Prostate gland (tissue), 2 donors: ENCODE measurements at regions not wholly inside any gene's neighbourhood (a gene's known extent, or its start where the extent isn't known, plus 50 kb on each side); places are given as distances from the start of the nearest gene placed in this dataset.

Source experiments
- DNase-seq: peaks from one replicate; pipeline ENCODE4 v3.0.0-alpha.2; 2019; ENCODE audit warnings: low spot score
- H3K27ac ChIP-seq, 2 donors: fragments of 200-600 bp; sonication (generic); 2 replicates each; pipeline ENCODE4 v1.5.1; 2017 to 2019
- H3K27me3 ChIP-seq: fragments of 200-600 bp; sonication (generic); replicated peaks from 2 replicates; pipeline ENCODE4 v1.5.1; 2019; ENCODE audit not compliant: insufficient read depth
- H3K36me3 ChIP-seq, 2 donors: fragments of 200-600 bp; sonication (generic); 1 replicate in 1 of 2; 2 replicates in 1 of 2; pipeline versions ENCODE4 v1.5.1 to v1.8.1; 2017 to 2019
- H3K4me1 ChIP-seq: fragments of 200-600 bp; sonication (generic); replicated peaks from 2 replicates; pipeline ENCODE4 v1.5.1; 2019
- H3K4me3 ChIP-seq, 2 donors: fragments of 200-600 bp; sonication (generic); 2 replicates each; pipeline ENCODE4 v1.5.1; 2017 to 2019
- H3K9me3 ChIP-seq: fragments of 200-600 bp; sonication (generic); 2 replicates; pipeline ENCODE4 v1.5.1; 2017
- POLR2A ChIP-seq: fragments of 450-650 bp; IDR thresholded peaks from one replicate; pipeline ENCODE4 v1.6.1; 2016; ENCODE audit warnings: antibody characterized with exemption, mild to moderate bottlenecking
- POLR2AphosphoS5 ChIP-seq: sonication (generic); formaldehyde crosslinking; IDR thresholded peaks from one replicate; pipeline ENCODE4 v1.6.1; 2017; ENCODE audit warnings: antibody characterized with exemption
- WGBS: methylation state at CpG from one replicate; pipeline ENCODE4 v1.1.5; 2018; 5-methylcytosine and 5-hydroxymethylcytosine counted together
- intact Hi-C: fragments of 100-400 bp; cut with DNase I; formaldehyde crosslinking; loops from one replicate; pipeline ENCODE4 v1.14.2; 2022
- TF ChIP-seq, protein P1 (sequence below), 4 experiments: fragments of 200-600 bp in 2 of 4; fragments of 450-650 bp in 2 of 4; sonication (generic) in 2 of 4; IDR thresholded peaks; 1 replicate in 3 of 4; 2 replicates in 1 of 4; pipeline ENCODE4 v1.5.1; 2016 to 2019; ENCODE audit warnings: antibody characterized with exemption in 4 of 4, mild to moderate bottlenecking in 2 of 4, moderate library complexity in 2 of 4

DNA sequence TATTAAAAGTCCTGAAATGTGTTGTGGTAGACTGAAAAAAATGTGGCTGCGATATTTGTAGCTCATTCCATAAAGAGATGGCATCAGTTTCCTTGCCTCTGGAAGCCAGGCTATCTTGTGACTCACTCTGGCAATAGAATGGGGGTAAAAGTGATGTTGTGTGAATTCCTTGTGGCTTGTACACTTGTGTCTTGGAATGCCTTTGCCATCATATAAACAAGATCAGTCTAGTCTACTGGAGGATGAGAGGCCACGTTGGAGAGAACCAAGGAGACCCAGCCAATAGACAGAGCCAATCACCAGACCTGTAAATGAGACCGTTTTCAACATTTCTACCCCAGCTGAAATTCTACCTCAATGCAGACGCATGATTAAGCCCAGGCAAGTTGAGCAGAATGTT lies 254.1 kb downstream of the TRIB2 start:
- no peak for DNase-seq
- Histone ChIP-seq H3K9me3 (no peaks in the 10 kb centered on the region), H3K36me3 (no peaks in the 10 kb centered on the region), H3K4me3 (no peak overlapping the region), H3K27ac (no peak overlapping the region), H3K27me3 (no peaks in the 10 kb centered on the region), H3K4me1 (no peaks in the 10 kb centered on the region)
- intact Hi-C loops: no loop called here
- WGBS: 77% methylated on average over 4 of the region's 4 CpGs
- TF ChIP-seq POLR2A: no peak
- TF ChIP-seq POLR2AphosphoS5: no peak
- TF ChIP-seq, protein P1, sequence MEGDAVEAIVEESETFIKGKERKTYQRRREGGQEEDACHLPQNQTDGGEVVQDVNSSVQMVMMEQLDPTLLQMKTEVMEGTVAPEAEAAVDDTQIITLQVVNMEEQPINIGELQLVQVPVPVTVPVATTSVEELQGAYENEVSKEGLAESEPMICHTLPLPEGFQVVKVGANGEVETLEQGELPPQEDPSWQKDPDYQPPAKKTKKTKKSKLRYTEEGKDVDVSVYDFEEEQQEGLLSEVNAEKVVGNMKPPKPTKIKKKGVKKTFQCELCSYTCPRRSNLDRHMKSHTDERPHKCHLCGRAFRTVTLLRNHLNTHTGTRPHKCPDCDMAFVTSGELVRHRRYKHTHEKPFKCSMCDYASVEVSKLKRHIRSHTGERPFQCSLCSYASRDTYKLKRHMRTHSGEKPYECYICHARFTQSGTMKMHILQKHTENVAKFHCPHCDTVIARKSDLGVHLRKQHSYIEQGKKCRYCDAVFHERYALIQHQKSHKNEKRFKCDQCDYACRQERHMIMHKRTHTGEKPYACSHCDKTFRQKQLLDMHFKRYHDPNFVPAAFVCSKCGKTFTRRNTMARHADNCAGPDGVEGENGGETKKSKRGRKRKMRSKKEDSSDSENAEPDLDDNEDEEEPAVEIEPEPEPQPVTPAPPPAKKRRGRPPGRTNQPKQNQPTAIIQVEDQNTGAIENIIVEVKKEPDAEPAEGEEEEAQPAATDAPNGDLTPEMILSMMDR (IDR thresholded peaks at IDR 0.05): no peak

DNA sequence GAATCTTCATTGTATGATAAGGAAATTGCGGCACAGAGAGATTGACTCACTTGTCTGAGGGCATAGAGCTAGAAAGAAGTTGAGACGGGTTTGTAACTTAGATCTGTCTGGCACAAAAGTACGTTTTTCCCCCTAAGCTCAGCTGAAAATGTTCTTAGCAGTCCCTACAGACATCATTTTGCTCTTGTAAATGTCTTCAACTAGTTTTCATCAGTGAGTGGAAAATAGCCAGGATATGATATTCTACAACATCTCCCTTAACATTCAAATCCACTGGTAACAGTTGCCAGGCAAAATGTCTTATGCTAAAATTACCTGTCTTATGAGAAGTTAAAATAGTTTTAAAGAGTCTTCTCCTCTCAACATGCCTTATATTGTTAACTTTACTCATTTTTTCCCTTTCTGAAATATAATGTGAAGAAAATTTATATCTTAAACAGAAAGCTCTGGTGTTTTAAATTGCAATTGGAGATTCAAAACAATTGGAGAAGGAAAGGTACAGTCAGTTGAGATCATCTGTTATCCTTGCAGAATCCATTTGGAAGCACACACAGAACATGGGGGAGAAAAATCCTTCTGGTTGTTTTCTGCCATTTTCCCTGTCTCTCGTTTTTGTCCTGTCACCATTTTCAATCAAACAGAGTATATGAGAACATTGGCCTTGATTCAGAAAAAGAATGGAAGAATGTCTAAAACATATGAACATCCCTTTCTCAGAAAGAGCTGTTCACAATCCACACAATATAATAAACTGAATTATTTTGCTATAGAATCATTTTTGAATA lies 255.0 kb downstream of the TRIB2 start:
- 70% methylated on average over 4 of the region's 4 CpGs for WGBS
- no peaks in the 10 kb centered on the region for H3K9me3 ChIP-seq
- H3K27ac ChIP-seq: no peak overlapping the region
- intact Hi-C loops: no loop called here
- H3K36me3 ChIP-seq: no peaks in the 10 kb centered on the region
- TF ChIP-seq POLR2AphosphoS5 (no peak), POLR2A (no peak)
- TF ChIP-seq, protein P1 (IDR thresholded peaks at IDR 0.05): no peak
- no peak overlapping the region for H3K4me3 ChIP-seq
- H3K4me1 ChIP-seq: no peaks in the 10 kb centered on the region
- DNase-seq: no peak
- H3K27me3 ChIP-seq: no peaks in the 10 kb centered on the region

GRCh38 chr2:12978066-12978835 lies 261.5 kb downstream of the TRIB2 start:
- no peak overlapping the region for H3K27ac ChIP-seq
- intact Hi-C loops: no loop called here
- WGBS: 61% methylated on average over 4 of the region's 4 CpGs
- H3K4me1 ChIP-seq: no peaks in the 10 kb centered on the region
- TF ChIP-seq, protein P1 (IDR thresholded peaks at IDR 0.05): no peak
- no peak for TF ChIP-seq POLR2AphosphoS5
- TF ChIP-seq POLR2A: no peak
- DNase-seq: no peak
- no peaks in the 10 kb centered on the region for H3K9me3 ChIP-seq
- no peaks in the 10 kb centered on the region for H3K27me3 ChIP-seq
- H3K4me3 ChIP-seq: no peak overlapping the region
- no peaks in the 10 kb centered on the region for H3K36me3 ChIP-seq

DNA sequence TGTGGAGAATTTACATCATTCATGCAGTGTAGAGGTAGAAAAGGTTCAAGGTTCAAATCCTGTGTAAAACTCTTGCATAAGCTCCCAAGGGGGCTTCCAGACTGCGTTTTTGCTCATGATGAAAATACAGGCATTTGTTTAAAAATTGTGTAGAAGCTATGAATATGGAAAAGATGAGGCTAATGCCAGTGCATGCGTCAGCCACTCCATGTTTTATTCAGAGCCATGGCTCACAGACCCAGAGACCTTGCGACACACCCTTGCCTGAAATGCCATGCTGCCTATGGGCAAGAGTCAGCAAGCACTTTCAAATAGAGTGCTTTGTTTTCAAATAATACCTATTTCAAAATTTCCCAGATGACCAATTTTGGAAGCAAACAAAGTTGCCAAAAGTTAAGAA lies 262.3 kb downstream of the TRIB2 start:
- Histone ChIP-seq H3K27ac (no peak overlapping the region), H3K4me1 (no peaks in the 10 kb centered on the region), H3K27me3 (no peaks in the 10 kb centered on the region), H3K36me3 (no peaks in the 10 kb centered on the region), H3K9me3 (no peaks in the 10 kb centered on the region), H3K4me3 (no peak overlapping the region)
- WGBS: 92% methylated on average over 3 of the region's 3 CpGs
- intact Hi-C loops: no loop called here
- DNase-seq: no peak
- TF ChIP-seq POLR2A (no peak), POLR2AphosphoS5 (no peak)

GRCh38 chr2:12980817-12981216 lies 264.1 kb downstream of the TRIB2 start:
- no peak for DNase-seq

More at GRCh38 chr2:12980817-12981216, 264.1 kb downstream of the TRIB2 start:
- Histone ChIP-seq H3K4me1 (no peaks in the 10 kb centered on the region), H3K4me3 (no peak overlapping the region), H3K36me3 (no peaks in the 10 kb centered on the region), H3K27ac (no peak overlapping the region), H3K9me3 (no peaks in the 10 kb centered on the region), H3K27me3 (no peaks in the 10 kb centered on the region)
- intact Hi-C loops: no loop called here
- WGBS: 76% methylated on average over 4 of the region's 4 CpGs
- TF ChIP-seq POLR2A: no peak
- TF ChIP-seq, protein P1 (IDR thresholded peaks at IDR 0.05): no peak
- TF ChIP-seq POLR2AphosphoS5: no peak
